ENCODE measurements at regions not wholly inside any gene's neighbourhood (a gene's known extent, or its start where the extent isn't known, plus 50 kb on each side); places are given as distances from the start of the nearest gene placed in this dataset.

GRCh38 chr4:134632056-134632455 lies 430.5 kb upstream of the PABPC4L start:
- TF ChIP-seq POLR2A (IDR thresholded peaks at IDR 0.05; ENCODE audit: low read depth) (no peak), EP300 (IDR thresholded peaks at IDR 0.05) (no peak), CTCF (IDR thresholded peaks at IDR 0.05) (no peak), POLR2AphosphoS5 (IDR thresholded peaks at IDR 0.05) (no peak)
